ENCODE measurements at regions not wholly inside any gene's neighbourhood (a gene's known extent, or its start where the extent isn't known, plus 50 kb on each side); places are given as distances from the start of the nearest gene placed in this dataset.
"Not testable (repeated sequence)": the region's sequence is repeated elsewhere in the genome, so short reads cannot be mapped to it uniquely, and the experiment has no call there.

- TF ChIP-seq CTCF, POLR2A (IDR thresholded peaks at IDR 0.05): not testable (repeated sequence)
Measured at GRCh38 chr4:61011936-61012335, 188.2 kb upstream of the ADGRL3 start.
